ENCODE measurements at regions not wholly inside any gene's neighbourhood (a gene's known extent, or its start where the extent isn't known, plus 50 kb on each side); places are given as distances from the start of the nearest gene placed in this dataset.

GRCh38 chr5:108437425-108437824 lies 55.5 kb upstream of the FBXL17 start:
- DNase-seq = no peak

DNA sequence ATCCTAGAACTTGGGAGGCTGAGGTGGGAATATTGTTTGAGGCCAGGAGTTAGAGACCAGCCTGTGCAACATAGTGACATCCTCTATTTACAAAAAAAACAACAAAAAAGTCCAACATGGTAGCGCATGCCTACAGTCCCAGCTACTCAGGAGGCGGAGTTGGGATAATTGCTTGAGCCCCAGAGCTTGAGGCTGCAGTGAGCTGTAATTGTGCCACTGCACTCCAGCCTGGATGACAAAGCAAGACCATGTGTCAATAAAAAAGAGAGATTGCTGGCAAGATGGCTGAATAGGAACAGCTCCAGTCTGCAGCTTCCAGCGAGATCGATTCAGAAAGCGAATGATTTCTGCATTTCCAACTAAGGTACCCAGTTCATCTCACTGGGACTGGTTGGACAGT lies 54.8 kb upstream of the FBXL17 start:
- DNase-seq = no peak

GRCh38 chr5:108433600-108433999 lies 51.7 kb upstream of the FBXL17 start:
- no peak for DNase-seq

- DNase-seq = no peak
Measured at GRCh38 chr5:108432024-108432423, 50.1 kb upstream of the FBXL17 start.
